ENCODE measurements at regions not wholly inside any gene's neighbourhood (a gene's known extent, or its start where the extent isn't known, plus 50 kb on each side); places are given as distances from the start of the nearest gene placed in this dataset.
"Not testable (repeated sequence)": the region's sequence is repeated elsewhere in the genome, so short reads cannot be mapped to it uniquely, and the experiment has no call there.

- H3K27me3 ChIP-seq (ENCODE audit: insufficient read depth, low read length); H3K4me3 ChIP-seq (ENCODE audit: low read depth, low read length); H3K9me3 ChIP-seq (ENCODE audit: insufficient read depth, low read depth, low read length); H2BK5ac ChIP-seq (ENCODE audit: low read depth, low read length, poor library complexity); DNase-seq; H4K91ac ChIP-seq (ENCODE audit: low read depth, low read length); H4K12ac ChIP-seq (ENCODE audit: low read depth, low read length); H4K8ac ChIP-seq (ENCODE audit: low read depth, low read length); H3K79me2 ChIP-seq (ENCODE audit: control insufficient read depth, insufficient read depth, low read length, poor library complexity); H3K18ac ChIP-seq (ENCODE audit: low read length); H3K79me1 ChIP-seq (ENCODE audit: low read length); H2AK5ac ChIP-seq (ENCODE audit: low read length); H3K14ac ChIP-seq (ENCODE audit: low read length); H3K23ac ChIP-seq (ENCODE audit: low read length); H3K9ac ChIP-seq (ENCODE audit: low read length); H2BK12ac ChIP-seq (ENCODE audit: low read length); H2AFZ ChIP-seq (ENCODE audit: insufficient read depth, low read length, poor library complexity); H3K4me1 ChIP-seq (ENCODE audit: control insufficient read depth in 1 of 2, insufficient read depth in 2 of 2, low read length in 2 of 2); H3K4me2 ChIP-seq (ENCODE audit: low read length); H3K4ac ChIP-seq (ENCODE audit: low read depth, low read length); H2BK120ac ChIP-seq (ENCODE audit: insufficient read depth, low read length, poor library complexity); H3K36me3 ChIP-seq (ENCODE audit: control insufficient read depth in 1 of 2, insufficient read depth in 2 of 2, low read length in 2 of 2); H3K27ac ChIP-seq (ENCODE audit: low read depth, low read length): not testable (repeated sequence)
- no CpG with 5 or more reads among the region's 8 CpGs for WGBS (ENCODE audit: extremely low coverage, insufficient coverage, insufficient read length)
Observed at GRCh38 chr7:149572920-149573319, 75.3 kb upstream of the ZNF746 start.

- WGBS (ENCODE audit: extremely low coverage, insufficient coverage, insufficient read length) = no CpG with 5 or more reads among the region's 11 CpGs
- Histone ChIP-seq H4K91ac (ENCODE audit: low read depth, low read length) (no peak overlapping the region), H3K18ac (ENCODE audit: low read length) (no peak overlapping the region), H3K4me1 (ENCODE audit: control insufficient read depth in 1 of 2, insufficient read depth in 2 of 2, low read length in 2 of 2) (no peaks in the 10 kb centered on the region), H3K79me2 (ENCODE audit: control insufficient read depth, insufficient read depth, low read length, poor library complexity) (no peaks in the 10 kb centered on the region), H3K4me2 (ENCODE audit: low read length) (no peak overlapping the region), H3K23ac (ENCODE audit: low read length) (no peak overlapping the region), H4K8ac (ENCODE audit: low read depth, low read length) (no peak overlapping the region), H3K79me1 (ENCODE audit: low read length) (no peaks in the 10 kb centered on the region), H3K27me3 (ENCODE audit: insufficient read depth, low read length) (no peaks in the 10 kb centered on the region), H4K12ac (ENCODE audit: low read depth, low read length) (no peak overlapping the region), H3K9me3 (ENCODE audit: insufficient read depth, low read depth, low read length) (peaks cover 8% of the 10 kb centered on the region), H3K14ac (ENCODE audit: low read length) (no peak overlapping the region), H2BK5ac (ENCODE audit: low read depth, low read length, poor library complexity) (no peak overlapping the region), H3K36me3 (ENCODE audit: control insufficient read depth in 1 of 2, insufficient read depth in 2 of 2, low read length in 2 of 2) (peaks cover 12 to 14% of the 10 kb centered on the region in 2 experiments), H3K27ac (ENCODE audit: low read depth, low read length) (no peak overlapping the region), H3K4me3 (ENCODE audit: low read depth, low read length) (no peak overlapping the region), H3K9ac (ENCODE audit: low read length) (no peak overlapping the region), H2AFZ (ENCODE audit: insufficient read depth, low read length, poor library complexity) (no peak overlapping the region), H3K4ac (ENCODE audit: low read depth, low read length) (no peak overlapping the region), H2BK12ac (ENCODE audit: low read length) (no peak overlapping the region), H2BK120ac (ENCODE audit: insufficient read depth, low read length, poor library complexity) (no peak overlapping the region), H2AK5ac (ENCODE audit: low read length) (no peak overlapping the region)
- no peak for DNase-seq
Observed at GRCh38 chr7:149570784-149571183, 73.2 kb upstream of the ZNF746 start.

GRCh38 chr7:149569726-149570422 is 72.3 kb upstream of the ZNF746 start:
- Histone ChIP-seq H3K79me1 (ENCODE audit: low read length) (no peaks in the 10 kb centered on the region), H4K8ac (ENCODE audit: low read depth, low read length) (no peak overlapping the region), H2BK120ac (ENCODE audit: insufficient read depth, low read length, poor library complexity) (no peak overlapping the region), H4K91ac (ENCODE audit: low read depth, low read length) (no peak overlapping the region), H4K12ac (ENCODE audit: low read depth, low read length) (no peak overlapping the region), H2AFZ (ENCODE audit: insufficient read depth, low read length, poor library complexity) (no peak overlapping the region), H3K18ac (ENCODE audit: low read length) (no peak overlapping the region), H2BK5ac (ENCODE audit: low read depth, low read length, poor library complexity) (no peak overlapping the region), H2AK5ac (ENCODE audit: low read length) (no peak overlapping the region), H3K14ac (ENCODE audit: low read length) (no peak overlapping the region), H3K79me2 (ENCODE audit: control insufficient read depth, insufficient read depth, low read length, poor library complexity) (no peaks in the 10 kb centered on the region), H3K23ac (ENCODE audit: low read length) (no peak overlapping the region), H3K36me3 (ENCODE audit: control insufficient read depth in 1 of 2, insufficient read depth in 2 of 2, low read length in 2 of 2) (peaks cover 12 to 14% of the 10 kb centered on the region in 2 experiments), H3K4me2 (ENCODE audit: low read length) (no peak overlapping the region), H3K4me1 (ENCODE audit: control insufficient read depth in 1 of 2, insufficient read depth in 2 of 2, low read length in 2 of 2) (no peaks in the 10 kb centered on the region), H3K27me3 (ENCODE audit: insufficient read depth, low read length) (no peaks in the 10 kb centered on the region), H3K27ac (ENCODE audit: low read depth, low read length) (no peak overlapping the region), H3K9ac (ENCODE audit: low read length) (no peak overlapping the region), H3K4ac (ENCODE audit: low read depth, low read length) (no peak overlapping the region), H3K4me3 (ENCODE audit: low read depth, low read length) (no peak overlapping the region), H2BK12ac (ENCODE audit: low read length) (no peak overlapping the region), H3K9me3 (ENCODE audit: insufficient read depth, low read depth, low read length) (peaks cover 8% of the 10 kb centered on the region)
- no peak for DNase-seq
- WGBS (ENCODE audit: extremely low coverage, insufficient coverage, insufficient read length) = no CpG with 5 or more reads among the region's 12 CpGs

- no peak overlapping the region for H4K91ac ChIP-seq (ENCODE audit: low read depth, low read length)
- no peak overlapping the region for H2AK5ac ChIP-seq (ENCODE audit: low read length)
- WGBS (ENCODE audit: extremely low coverage, insufficient coverage, insufficient read length) = no CpG with 5 or more reads among the region's 6 CpGs
- H3K36me3 ChIP-seq (ENCODE audit: control insufficient read depth in 1 of 2, insufficient read depth in 2 of 2, low read length in 2 of 2) = peaks cover 12 to 14% of the 10 kb centered on the region in 2 experiments
- no peak overlapping the region for H2BK5ac ChIP-seq (ENCODE audit: low read depth, low read length, poor library complexity)
- no peak overlapping the region for H3K23ac ChIP-seq (ENCODE audit: low read length)
- peak; percentile 90 to 91 for DNase-seq
- no peak overlapping the region for H3K4me3 ChIP-seq (ENCODE audit: low read depth, low read length)
- no peak overlapping the region for H3K14ac ChIP-seq (ENCODE audit: low read length)
- peaks cover 8% of the 10 kb centered on the region for H3K9me3 ChIP-seq (ENCODE audit: insufficient read depth, low read depth, low read length)
- no peak overlapping the region for H2BK12ac ChIP-seq (ENCODE audit: low read length)
- H3K27me3 ChIP-seq (ENCODE audit: insufficient read depth, low read length) = no peaks in the 10 kb centered on the region
- no peak overlapping the region for H3K4ac ChIP-seq (ENCODE audit: low read depth, low read length)
- H4K12ac ChIP-seq (ENCODE audit: low read depth, low read length) = no peak overlapping the region
- no peak overlapping the region for H3K27ac ChIP-seq (ENCODE audit: low read depth, low read length)
- no peak overlapping the region for H3K4me2 ChIP-seq (ENCODE audit: low read length)
- no peak overlapping the region for H4K8ac ChIP-seq (ENCODE audit: low read depth, low read length)
- no peaks in the 10 kb centered on the region for H3K79me2 ChIP-seq (ENCODE audit: control insufficient read depth, insufficient read depth, low read length, poor library complexity)
- no peak overlapping the region for H2AFZ ChIP-seq (ENCODE audit: insufficient read depth, low read length, poor library complexity)
- no peaks in the 10 kb centered on the region for H3K79me1 ChIP-seq (ENCODE audit: low read length)
- H3K18ac ChIP-seq (ENCODE audit: low read length) = no peak overlapping the region
- no peaks in the 10 kb centered on the region for H3K4me1 ChIP-seq (ENCODE audit: control insufficient read depth in 1 of 2, insufficient read depth in 2 of 2, low read length in 2 of 2)
- H2BK120ac ChIP-seq (ENCODE audit: insufficient read depth, low read length, poor library complexity) = no peak overlapping the region
- no peak overlapping the region for H3K9ac ChIP-seq (ENCODE audit: low read length)
Observed at GRCh38 chr7:149569025-149569725, 71.6 kb upstream of the ZNF746 start.

Measured in trophoblast cell (in vitro differentiated cells and primary cell).